ENCODE measurements at regions not wholly inside any gene's neighbourhood (a gene's known extent, or its start where the extent isn't known, plus 50 kb on each side); places are given as distances from the start of the nearest gene placed in this dataset.

DNA sequence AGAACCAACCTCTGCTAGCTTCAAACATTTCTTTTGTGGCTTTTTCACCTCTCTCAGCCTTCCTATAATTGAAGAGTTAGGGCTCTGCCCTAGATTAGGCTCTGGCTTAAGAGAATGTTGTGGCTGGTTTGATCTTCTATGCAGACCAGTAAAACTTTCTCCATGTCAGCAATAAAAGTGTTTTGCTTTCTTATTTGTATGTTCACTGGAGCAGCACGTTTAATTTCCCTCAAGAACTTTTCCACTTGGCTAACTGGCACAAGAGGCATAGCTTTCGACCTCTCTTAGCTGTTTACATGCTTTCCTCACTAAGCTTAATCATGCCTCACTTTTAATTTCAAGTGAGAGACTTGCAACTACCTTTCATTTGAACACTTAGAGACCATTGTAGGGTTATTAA lies 964.7 kb downstream of the ROBO2 start:
- TF ChIP-seq, protein P1, sequence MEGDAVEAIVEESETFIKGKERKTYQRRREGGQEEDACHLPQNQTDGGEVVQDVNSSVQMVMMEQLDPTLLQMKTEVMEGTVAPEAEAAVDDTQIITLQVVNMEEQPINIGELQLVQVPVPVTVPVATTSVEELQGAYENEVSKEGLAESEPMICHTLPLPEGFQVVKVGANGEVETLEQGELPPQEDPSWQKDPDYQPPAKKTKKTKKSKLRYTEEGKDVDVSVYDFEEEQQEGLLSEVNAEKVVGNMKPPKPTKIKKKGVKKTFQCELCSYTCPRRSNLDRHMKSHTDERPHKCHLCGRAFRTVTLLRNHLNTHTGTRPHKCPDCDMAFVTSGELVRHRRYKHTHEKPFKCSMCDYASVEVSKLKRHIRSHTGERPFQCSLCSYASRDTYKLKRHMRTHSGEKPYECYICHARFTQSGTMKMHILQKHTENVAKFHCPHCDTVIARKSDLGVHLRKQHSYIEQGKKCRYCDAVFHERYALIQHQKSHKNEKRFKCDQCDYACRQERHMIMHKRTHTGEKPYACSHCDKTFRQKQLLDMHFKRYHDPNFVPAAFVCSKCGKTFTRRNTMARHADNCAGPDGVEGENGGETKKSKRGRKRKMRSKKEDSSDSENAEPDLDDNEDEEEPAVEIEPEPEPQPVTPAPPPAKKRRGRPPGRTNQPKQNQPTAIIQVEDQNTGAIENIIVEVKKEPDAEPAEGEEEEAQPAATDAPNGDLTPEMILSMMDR (IDR thresholded peaks at IDR 0.05), result no peak
- TF ChIP-seq POLR2A (IDR thresholded peaks at IDR 0.05), result no peak
